ENCODE measurements at regions not wholly inside any gene's neighbourhood (a gene's known extent, or its start where the extent isn't known, plus 50 kb on each side); places are given as distances from the start of the nearest gene placed in this dataset.

DNA sequence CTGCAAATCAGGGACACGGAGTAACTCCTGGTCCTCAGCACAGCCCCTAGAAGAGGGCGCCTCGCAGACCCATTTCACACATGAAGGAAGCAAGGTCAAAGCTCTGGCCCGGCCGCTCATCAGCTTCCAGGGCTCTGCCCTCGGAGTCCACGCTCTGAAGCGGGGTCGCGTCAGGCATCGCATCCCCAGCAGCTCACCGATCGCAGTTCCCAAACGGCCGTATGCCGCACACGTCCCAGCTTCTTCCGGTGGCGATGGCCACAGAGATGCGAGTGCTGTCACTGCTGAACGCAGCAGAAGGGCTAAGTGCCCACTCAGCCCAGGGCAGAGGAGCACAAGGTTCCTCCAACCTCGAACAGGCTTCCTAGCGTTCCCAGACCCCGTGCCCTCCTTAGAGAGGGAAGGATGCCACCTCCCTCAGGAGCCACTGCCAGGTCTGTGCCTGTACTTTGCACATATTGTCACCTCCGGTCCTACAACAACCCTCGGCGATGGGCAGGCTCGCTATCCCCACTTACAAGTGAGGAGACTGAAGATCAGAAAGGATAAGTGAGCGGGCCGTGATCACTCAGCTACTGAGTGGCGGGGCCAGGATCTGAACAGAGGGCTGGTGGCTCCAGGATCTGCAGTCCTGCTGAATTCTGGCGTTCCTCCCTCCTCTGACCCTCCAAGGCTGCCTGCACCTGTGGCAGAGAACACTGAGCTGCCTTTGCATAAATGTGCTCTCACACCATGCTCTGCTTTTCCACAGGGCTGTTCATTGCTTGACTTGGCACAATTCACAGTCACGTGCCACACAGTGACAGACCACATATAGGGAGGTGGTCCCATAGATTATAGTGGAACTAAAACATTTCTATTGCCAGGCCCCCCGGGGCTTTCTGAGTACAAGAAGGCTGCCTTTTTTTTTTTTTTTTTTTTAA is 71.4 kb downstream of the COPS8 start:
- TF ChIP-seq POLR2AphosphoS5 (IDR thresholded peaks at IDR 0.05; ENCODE audit: low read depth), result no peak
- TF ChIP-seq, protein P1, sequence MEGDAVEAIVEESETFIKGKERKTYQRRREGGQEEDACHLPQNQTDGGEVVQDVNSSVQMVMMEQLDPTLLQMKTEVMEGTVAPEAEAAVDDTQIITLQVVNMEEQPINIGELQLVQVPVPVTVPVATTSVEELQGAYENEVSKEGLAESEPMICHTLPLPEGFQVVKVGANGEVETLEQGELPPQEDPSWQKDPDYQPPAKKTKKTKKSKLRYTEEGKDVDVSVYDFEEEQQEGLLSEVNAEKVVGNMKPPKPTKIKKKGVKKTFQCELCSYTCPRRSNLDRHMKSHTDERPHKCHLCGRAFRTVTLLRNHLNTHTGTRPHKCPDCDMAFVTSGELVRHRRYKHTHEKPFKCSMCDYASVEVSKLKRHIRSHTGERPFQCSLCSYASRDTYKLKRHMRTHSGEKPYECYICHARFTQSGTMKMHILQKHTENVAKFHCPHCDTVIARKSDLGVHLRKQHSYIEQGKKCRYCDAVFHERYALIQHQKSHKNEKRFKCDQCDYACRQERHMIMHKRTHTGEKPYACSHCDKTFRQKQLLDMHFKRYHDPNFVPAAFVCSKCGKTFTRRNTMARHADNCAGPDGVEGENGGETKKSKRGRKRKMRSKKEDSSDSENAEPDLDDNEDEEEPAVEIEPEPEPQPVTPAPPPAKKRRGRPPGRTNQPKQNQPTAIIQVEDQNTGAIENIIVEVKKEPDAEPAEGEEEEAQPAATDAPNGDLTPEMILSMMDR (IDR thresholded peaks at IDR 0.05; ENCODE audit: insufficient read depth, low read length), result no peak
- TF ChIP-seq, protein P2, sequence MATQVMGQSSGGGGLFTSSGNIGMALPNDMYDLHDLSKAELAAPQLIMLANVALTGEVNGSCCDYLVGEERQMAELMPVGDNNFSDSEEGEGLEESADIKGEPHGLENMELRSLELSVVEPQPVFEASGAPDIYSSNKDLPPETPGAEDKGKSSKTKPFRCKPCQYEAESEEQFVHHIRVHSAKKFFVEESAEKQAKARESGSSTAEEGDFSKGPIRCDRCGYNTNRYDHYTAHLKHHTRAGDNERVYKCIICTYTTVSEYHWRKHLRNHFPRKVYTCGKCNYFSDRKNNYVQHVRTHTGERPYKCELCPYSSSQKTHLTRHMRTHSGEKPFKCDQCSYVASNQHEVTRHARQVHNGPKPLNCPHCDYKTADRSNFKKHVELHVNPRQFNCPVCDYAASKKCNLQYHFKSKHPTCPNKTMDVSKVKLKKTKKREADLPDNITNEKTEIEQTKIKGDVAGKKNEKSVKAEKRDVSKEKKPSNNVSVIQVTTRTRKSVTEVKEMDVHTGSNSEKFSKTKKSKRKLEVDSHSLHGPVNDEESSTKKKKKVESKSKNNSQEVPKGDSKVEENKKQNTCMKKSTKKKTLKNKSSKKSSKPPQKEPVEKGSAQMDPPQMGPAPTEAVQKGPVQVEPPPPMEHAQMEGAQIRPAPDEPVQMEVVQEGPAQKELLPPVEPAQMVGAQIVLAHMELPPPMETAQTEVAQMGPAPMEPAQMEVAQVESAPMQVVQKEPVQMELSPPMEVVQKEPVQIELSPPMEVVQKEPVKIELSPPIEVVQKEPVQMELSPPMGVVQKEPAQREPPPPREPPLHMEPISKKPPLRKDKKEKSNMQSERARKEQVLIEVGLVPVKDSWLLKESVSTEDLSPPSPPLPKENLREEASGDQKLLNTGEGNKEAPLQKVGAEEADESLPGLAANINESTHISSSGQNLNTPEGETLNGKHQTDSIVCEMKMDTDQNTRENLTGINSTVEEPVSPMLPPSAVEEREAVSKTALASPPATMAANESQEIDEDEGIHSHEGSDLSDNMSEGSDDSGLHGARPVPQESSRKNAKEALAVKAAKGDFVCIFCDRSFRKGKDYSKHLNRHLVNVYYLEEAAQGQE (IDR thresholded peaks at IDR 0.05; ENCODE audit: insufficient replicate concordance, low read depth), result no peak
